ENCODE measurements at regions not wholly inside any gene's neighbourhood (a gene's known extent, or its start where the extent isn't known, plus 50 kb on each side); places are given as distances from the start of the nearest gene placed in this dataset.

DNA sequence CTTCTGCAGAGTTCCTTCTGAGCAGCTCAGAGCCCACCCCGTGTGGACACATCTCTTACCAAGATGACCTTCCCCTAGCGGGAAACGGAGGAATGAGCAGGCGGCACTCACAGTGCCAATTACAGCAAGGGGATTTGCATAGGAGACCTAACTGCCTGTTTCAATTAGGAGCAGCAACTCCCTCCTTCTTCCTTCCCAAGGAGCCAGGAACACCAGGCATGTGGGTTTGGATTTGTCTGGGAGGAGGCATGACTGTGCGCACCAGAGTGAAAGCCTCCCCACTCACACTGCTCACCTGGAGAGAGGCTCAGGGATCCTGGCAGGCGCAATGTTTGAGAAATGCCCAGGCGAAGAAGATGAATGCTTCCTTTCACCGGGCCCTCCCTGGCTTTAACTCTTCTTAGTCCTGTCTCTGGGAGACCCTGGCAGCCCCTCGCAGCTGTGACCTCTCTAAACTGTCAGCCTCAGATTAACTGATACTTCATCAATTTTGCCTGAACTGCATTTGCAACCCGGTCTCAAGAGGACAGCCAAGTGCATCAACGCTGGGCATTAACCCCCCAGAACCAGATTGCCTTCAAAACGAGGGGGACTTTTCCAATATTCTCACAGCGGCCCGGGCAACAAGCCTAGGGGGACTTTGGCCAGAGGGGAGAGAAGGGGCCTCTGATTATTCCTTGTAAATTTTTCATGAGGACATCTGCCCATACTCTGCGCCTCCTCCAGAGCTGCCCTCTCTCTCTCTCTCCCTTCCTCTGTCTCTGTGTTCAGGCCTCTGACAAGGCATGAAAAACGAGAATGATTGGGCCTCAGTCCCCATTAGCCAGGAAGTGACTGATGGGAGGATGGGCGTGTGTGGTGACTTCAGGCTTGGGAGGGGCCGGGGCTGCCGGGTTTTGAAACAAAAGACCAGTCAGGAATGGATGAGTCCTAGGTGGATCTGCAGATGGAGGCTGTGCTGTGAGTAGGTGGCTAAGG is 93.8 kb downstream of the CMPK2 start:
- H3K36me3 Mint-ChIP-seq = no peaks in the 10 kb centered on the region
- peaks cover 0 to 6% of the 10 kb centered on the region in 2 donors for H3K4me1 ChIP-seq (ENCODE audit: control insufficient read depth in 2 of 2, insufficient read depth in 2 of 2, low read length in 2 of 2)
- no peaks in the 10 kb centered on the region for H3K36me3 ChIP-seq (ENCODE audit: control insufficient read depth in 2 of 3, insufficient read depth in 3 of 3, low read length in 3 of 3)
- no peaks in the 10 kb centered on the region for H3K9me3 ChIP-seq (ENCODE audit: control insufficient read depth in 2 of 3, low read length in 3 of 3)
- H3K27ac ChIP-seq (ENCODE audit: low read depth, low read length) = no peak overlapping the region
- no peaks in the 10 kb centered on the region for H3K27me3 ChIP-seq (ENCODE audit: control insufficient read depth in 2 of 2, insufficient read depth in 2 of 2, low read length in 2 of 2)
- no peak overlapping the region for H3K27ac Mint-ChIP-seq
- ATAC-seq (no peak), DNase-seq (no peak)
- H3K4me3 Mint-ChIP-seq = no peak overlapping the region
- POLR2A ChIA-PET = no interaction called here
- intact Hi-C loops (cut with micrococcal nuclease) = loop anchor here in 1 of 2 donors (10.0 kb wide), 1 partner anchor 93 kb away; the partner anchor contains the start of gene CMPK2
- CTCF ChIA-PET = no interaction called here
- H3K4me3 ChIP-seq (ENCODE audit: low read length) = no peak overlapping the region
- peaks cover 0 to 15% (median 5%) of the 10 kb centered on the region in 7 donors for H3K4me1 Mint-ChIP-seq
- no peaks in the 10 kb centered on the region for H3K9me3 Mint-ChIP-seq
- H3K27me3 Mint-ChIP-seq = peaks cover 17 to 33% (median 25%) of the 10 kb centered on the region in 5 donors

DNA sequence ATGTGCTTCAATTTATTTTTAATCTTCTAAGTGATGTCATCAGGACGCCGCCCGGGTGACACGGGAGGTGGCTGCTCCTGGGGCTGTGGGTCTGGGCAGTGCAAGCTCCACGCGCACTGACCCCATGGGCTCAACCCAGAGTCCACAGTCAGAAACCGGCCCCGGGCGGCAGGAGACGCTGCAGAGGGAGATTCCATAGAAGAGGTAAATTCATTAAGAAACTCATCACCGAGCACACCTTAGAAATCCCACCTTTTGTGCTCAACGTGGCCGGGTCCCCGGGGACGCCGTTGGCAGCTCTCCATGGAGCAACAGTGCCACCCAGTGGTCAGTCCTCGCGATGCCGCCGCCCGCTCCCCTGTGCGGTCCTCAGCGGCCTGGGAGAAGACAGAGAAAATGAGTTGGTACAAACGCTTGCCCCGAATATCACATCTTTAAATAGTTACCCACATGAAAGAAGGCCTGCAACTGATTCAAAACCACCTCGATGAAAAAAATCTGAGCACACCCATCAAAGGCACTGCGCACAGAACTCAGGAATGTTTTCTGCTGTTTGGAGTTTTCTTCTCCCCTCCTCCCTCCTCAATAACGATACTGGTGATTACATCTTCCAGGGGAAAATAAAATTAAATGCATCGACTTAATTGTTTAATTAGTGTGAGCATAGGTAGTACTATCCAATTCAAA is 92.6 kb downstream of the CMPK2 start:
- peaks cover 17 to 33% (median 25%) of the 10 kb centered on the region in 5 donors for H3K27me3 Mint-ChIP-seq
- no peaks in the 10 kb centered on the region for H3K9me3 ChIP-seq (ENCODE audit: control insufficient read depth in 2 of 3, low read length in 3 of 3)
- no peak overlapping the region for H3K27ac ChIP-seq (ENCODE audit: low read depth, low read length)
- H3K4me3 Mint-ChIP-seq = peak overlapping the region in 4 of 10 donors; percentile 30 to 52 (median 42)
- peaks cover 0 to 6% of the 10 kb centered on the region in 2 donors for H3K4me1 ChIP-seq (ENCODE audit: control insufficient read depth in 2 of 2, insufficient read depth in 2 of 2, low read length in 2 of 2)
- CTCF ChIA-PET = interaction anchor here (0.7 to 0.9 kb wide), 2 partner anchors 12 to 16 kb away, joined by 3 to 4 read pairs; no protein-coding TSS in a partner anchor
- no peaks in the 10 kb centered on the region for H3K36me3 Mint-ChIP-seq
- H3K4me1 Mint-ChIP-seq = peaks cover 0 to 15% (median 5%) of the 10 kb centered on the region in 7 donors
- intact Hi-C loops (cut with micrococcal nuclease) = loop anchor here in 1 of 2 donors (10.0 kb wide), 1 partner anchor 92 kb away; the partner anchor contains the start of gene CMPK2
- ATAC-seq (peak; percentile 83), DNase-seq (peak; percentile 31 to 82 (median 60))
- H3K27me3 ChIP-seq (ENCODE audit: control insufficient read depth in 2 of 2, insufficient read depth in 2 of 2, low read length in 2 of 2) = no peaks in the 10 kb centered on the region
- no peak overlapping the region for H3K4me3 ChIP-seq (ENCODE audit: low read length)
- no peak overlapping the region for H3K27ac Mint-ChIP-seq
- no peaks in the 10 kb centered on the region for H3K36me3 ChIP-seq (ENCODE audit: control insufficient read depth in 2 of 3, insufficient read depth in 3 of 3, low read length in 3 of 3)
- H3K9me3 Mint-ChIP-seq = no peaks in the 10 kb centered on the region
- POLR2A ChIA-PET = no interaction called here

DNA sequence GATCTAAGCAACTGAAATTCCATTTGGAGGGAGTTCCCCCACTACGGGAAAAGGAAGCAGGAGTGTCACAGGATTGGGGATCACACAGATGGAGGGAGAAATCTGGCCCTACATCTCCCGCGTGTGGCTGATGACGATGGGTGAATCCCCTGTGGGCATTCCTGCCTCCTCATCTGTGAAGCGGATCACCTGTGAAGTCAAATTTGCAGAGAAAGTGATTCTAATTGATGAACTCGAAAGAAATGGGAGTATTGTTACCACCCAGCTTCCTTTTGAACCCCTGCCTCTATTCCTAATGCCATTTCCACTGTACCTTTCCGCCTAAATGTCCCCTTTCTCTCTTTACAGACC is 92.0 kb downstream of the CMPK2 start:
- DNase-seq (no peak), ATAC-seq (no peak)
- H3K36me3 Mint-ChIP-seq = no peaks in the 10 kb centered on the region
- CTCF ChIA-PET = no interaction called here
- Histone ChIP-seq H3K27me3 (ENCODE audit: control insufficient read depth in 2 of 2, insufficient read depth in 2 of 2, low read length in 2 of 2) (no peaks in the 10 kb centered on the region), H3K4me3 (ENCODE audit: low read length) (no peak overlapping the region), H3K9me3 (ENCODE audit: control insufficient read depth in 2 of 3, low read length in 3 of 3) (no peaks in the 10 kb centered on the region), H3K36me3 (ENCODE audit: control insufficient read depth in 2 of 3, insufficient read depth in 3 of 3, low read length in 3 of 3) (no peaks in the 10 kb centered on the region), H3K27ac (ENCODE audit: low read depth, low read length) (no peak overlapping the region), H3K4me1 (ENCODE audit: control insufficient read depth in 2 of 2, insufficient read depth in 2 of 2, low read length in 2 of 2) (peaks cover 0 to 6% of the 10 kb centered on the region in 2 donors)
- peaks cover 0 to 15% (median 5%) of the 10 kb centered on the region in 7 donors for H3K4me1 Mint-ChIP-seq
- H3K27me3 Mint-ChIP-seq = peaks cover 17 to 33% (median 25%) of the 10 kb centered on the region in 5 donors
- H3K27ac Mint-ChIP-seq = no peak overlapping the region
- POLR2A ChIA-PET = no interaction called here
- H3K4me3 Mint-ChIP-seq = peak overlapping the region in 1 of 10 donors; percentile 45
- no peaks in the 10 kb centered on the region for H3K9me3 Mint-ChIP-seq
- intact Hi-C loops (cut with micrococcal nuclease) = loop anchor here in 1 of 2 donors (10.0 kb wide), 1 partner anchor 91 kb away; the partner anchor contains the start of gene CMPK2

DNA sequence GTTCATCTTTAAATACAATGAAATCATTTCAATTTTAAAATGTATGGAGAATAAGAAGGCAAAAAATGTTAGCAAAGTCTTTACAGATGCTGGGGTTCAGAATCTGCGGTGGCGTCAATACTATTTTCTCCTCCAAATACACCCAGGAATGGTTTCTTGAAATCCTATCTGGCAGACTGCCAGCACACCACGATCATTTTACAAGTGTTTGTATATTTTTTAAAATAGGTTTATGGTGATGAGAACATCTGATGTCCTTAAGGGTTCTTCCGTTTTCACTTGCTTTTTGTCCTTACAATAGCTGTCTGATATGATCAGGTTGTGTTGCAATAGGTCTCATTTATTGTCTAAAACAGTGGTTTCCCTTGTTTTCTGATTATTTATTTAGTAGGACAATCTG is 89.6 kb downstream of the CMPK2 start:
- CTCF ChIA-PET = no interaction called here
- H3K36me3 Mint-ChIP-seq = no peaks in the 10 kb centered on the region

DNA sequence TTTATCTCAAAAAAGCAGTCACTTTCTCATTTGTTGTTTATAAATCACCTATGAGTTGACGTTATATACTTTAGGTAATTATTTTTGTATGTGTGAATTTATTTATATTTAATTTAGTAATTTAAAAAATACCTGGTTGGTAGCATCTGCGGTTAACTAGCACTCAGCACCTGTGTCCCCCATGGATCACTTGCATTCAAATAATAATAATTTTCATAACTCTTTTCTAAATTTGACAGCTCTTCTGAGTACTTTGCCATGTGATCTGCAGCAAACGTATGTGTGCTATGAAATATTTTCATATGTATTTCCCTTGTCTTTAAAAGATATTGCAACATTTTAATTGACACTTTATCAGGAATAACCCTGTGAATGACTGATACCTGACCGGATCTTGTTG is 88.1 kb downstream of the CMPK2 start:
- CTCF ChIA-PET = no interaction called here
- Histone ChIP-seq H3K27me3 (ENCODE audit: control insufficient read depth in 2 of 2, insufficient read depth in 2 of 2, low read length in 2 of 2) (no peaks in the 10 kb centered on the region), H3K36me3 (ENCODE audit: control insufficient read depth in 2 of 3, insufficient read depth in 3 of 3, low read length in 3 of 3) (no peaks in the 10 kb centered on the region), H3K4me3 (ENCODE audit: low read length) (no peak overlapping the region), H3K9me3 (ENCODE audit: control insufficient read depth in 2 of 3, low read length in 3 of 3) (no peaks in the 10 kb centered on the region), H3K27ac (ENCODE audit: low read depth, low read length) (no peak overlapping the region), H3K4me1 (ENCODE audit: control insufficient read depth in 2 of 2, insufficient read depth in 2 of 2, low read length in 2 of 2) (peaks cover 0 to 6% of the 10 kb centered on the region in 2 donors)
- no peak overlapping the region for H3K27ac Mint-ChIP-seq
- DNase-seq (no peak), ATAC-seq (no peak)
- H3K36me3 Mint-ChIP-seq = no peaks in the 10 kb centered on the region
- POLR2A ChIA-PET = no interaction called here
- intact Hi-C loops (cut with micrococcal nuclease) = loop anchor here in 1 of 2 donors (10.0 kb wide), 1 partner anchor 87 kb away; the partner anchor contains the start of gene CMPK2
- peaks cover 5 to 28% (median 13%) of the 10 kb centered on the region in 7 donors for H3K4me1 Mint-ChIP-seq
- H3K9me3 Mint-ChIP-seq = no peaks in the 10 kb centered on the region
- H3K27me3 Mint-ChIP-seq = peaks cover 15 to 19% (median 18%) of the 10 kb centered on the region in 5 donors
- no peak overlapping the region for H3K4me3 Mint-ChIP-seq

More for the DNA sequence above, 89.6 kb downstream of the CMPK2 start:
- no peak for ATAC-seq
- peaks cover 0 to 6% of the 10 kb centered on the region in 2 donors for H3K4me1 ChIP-seq (ENCODE audit: control insufficient read depth in 2 of 2, insufficient read depth in 2 of 2, low read length in 2 of 2)
- no peak for DNase-seq
- Mint-ChIP-seq H3K4me1 (peaks cover 2 to 20% (median 8%) of the 10 kb centered on the region in 7 donors), H3K9me3 (no peaks in the 10 kb centered on the region), H3K27me3 (peaks cover 17 to 28% (median 25%) of the 10 kb centered on the region in 5 donors), H3K27ac (no peak overlapping the region), H3K4me3 (no peak overlapping the region)
- H3K4me3 ChIP-seq (ENCODE audit: low read length) = no peak overlapping the region
- no peak overlapping the region for H3K27ac ChIP-seq (ENCODE audit: low read depth, low read length)
- no peaks in the 10 kb centered on the region for H3K9me3 ChIP-seq (ENCODE audit: control insufficient read depth in 2 of 3, low read length in 3 of 3)
- no peaks in the 10 kb centered on the region for H3K27me3 ChIP-seq (ENCODE audit: control insufficient read depth in 2 of 2, insufficient read depth in 2 of 2, low read length in 2 of 2)
- POLR2A ChIA-PET = no interaction called here
- intact Hi-C loops (cut with micrococcal nuclease) = loop anchor here in 1 of 2 donors (10.0 kb wide), 1 partner anchor 89 kb away; the partner anchor contains the start of gene CMPK2
- no peaks in the 10 kb centered on the region for H3K36me3 ChIP-seq (ENCODE audit: control insufficient read depth in 2 of 3, insufficient read depth in 3 of 3, low read length in 3 of 3)

DNA sequence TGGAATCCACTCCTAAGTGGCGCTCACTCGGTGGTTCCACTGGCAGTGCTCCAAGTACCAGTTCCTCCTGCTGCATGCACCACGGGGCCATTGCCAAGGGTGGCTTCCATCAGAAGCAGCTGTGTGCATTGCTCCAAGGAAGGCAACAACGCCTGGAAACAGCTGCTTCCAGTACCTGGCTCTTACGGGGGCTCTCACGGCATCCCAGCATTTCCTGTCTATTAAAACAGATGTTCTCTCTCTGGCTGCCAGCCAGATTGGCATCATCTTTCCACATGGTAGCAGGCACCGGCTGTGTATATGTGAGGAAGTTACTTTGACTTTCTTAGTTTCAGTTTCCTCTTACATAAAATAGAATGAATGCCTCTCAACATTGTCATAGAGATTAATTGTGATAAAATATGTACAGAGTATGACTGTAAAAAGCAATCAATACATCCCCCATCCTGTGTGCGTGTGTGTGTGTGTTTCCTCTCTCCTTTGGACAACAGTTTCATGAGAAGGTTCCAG is 84.9 kb downstream of the CMPK2 start:
- peak; percentile 66 for ATAC-seq
- peak in 3 of 9 donors; percentile 10 to 25 (median 16) for DNase-seq
- Mint-ChIP-seq H3K27me3 (no peaks in the 10 kb centered on the region), H3K9me3 (no peaks in the 10 kb centered on the region), H3K27ac (peak overlapping the region in 5 of 9 donors; percentile 0 to 79 (median 34)), H3K4me1 (peaks cover 5 to 13% (median 10%) of the 10 kb centered on the region in 7 donors), H3K36me3 (no peaks in the 10 kb centered on the region), H3K4me3 (peak overlapping the region; percentile 30 to 80 (median 56))
- Histone ChIP-seq H3K36me3 (ENCODE audit: control insufficient read depth in 2 of 3, insufficient read depth in 3 of 3, low read length in 3 of 3) (no peaks in the 10 kb centered on the region), H3K4me3 (ENCODE audit: low read length) (no peak overlapping the region), H3K9me3 (ENCODE audit: control insufficient read depth in 2 of 3, low read length in 3 of 3) (no peaks in the 10 kb centered on the region), H3K27me3 (ENCODE audit: control insufficient read depth in 2 of 2, insufficient read depth in 2 of 2, low read length in 2 of 2) (no peaks in the 10 kb centered on the region), H3K27ac (ENCODE audit: low read depth, low read length) (no peak overlapping the region), H3K4me1 (ENCODE audit: control insufficient read depth in 2 of 2, insufficient read depth in 2 of 2, low read length in 2 of 2) (no peaks in the 10 kb centered on the region)
- POLR2A ChIA-PET = no interaction called here
- intact Hi-C loops (cut with micrococcal nuclease) = no loop called here
- CTCF ChIA-PET = no interaction called here
